HG03066 (cell line): ENCODE measurements at regions not wholly inside any gene's neighbourhood (a gene's known extent, or its start where the extent isn't known, plus 50 kb on each side); places are given as distances from the start of the nearest gene placed in this dataset.

Source experiments
- ATAC-seq: cut with Tn5 transposase; IDR thresholded peaks from one replicate; pipeline ENCODE4 v1.9.1; 2021; ENCODE audit warnings: low read depth; ENCODE audit not compliant: unreplicated experiment

- peak; percentile 40 for ATAC-seq
These were observed 222.9 kb upstream of the JARID2 start for GRCh38 chr6:15023018-15023417.

DNA sequence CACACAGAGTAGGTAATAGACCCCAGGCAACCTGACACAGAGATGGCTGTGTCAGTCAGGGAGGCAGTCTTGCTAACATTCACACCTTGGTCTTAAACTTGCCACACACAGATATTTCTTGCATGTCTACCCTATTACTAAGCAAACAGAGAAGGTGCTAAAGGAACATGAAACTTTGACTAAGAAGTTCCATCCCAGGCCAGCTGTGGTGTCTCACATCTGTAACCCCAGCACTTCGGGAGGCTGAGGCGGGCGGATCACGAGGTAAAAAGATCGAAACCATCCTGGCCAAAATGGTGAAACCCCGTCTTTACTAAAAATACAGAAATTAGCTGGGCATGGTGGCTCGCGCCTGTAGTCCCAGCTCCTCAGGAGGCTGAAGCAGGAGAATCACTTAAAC, 222.4 kb upstream of the JARID2 start:
- ATAC-seq: peak; percentile 93

- no peak for ATAC-seq
These were observed 220.4 kb upstream of the JARID2 start for GRCh38 chr6:15025446-15025845.

- ATAC-seq: no peak
These were observed 219.0 kb upstream of the JARID2 start for GRCh38 chr6:15026832-15027231.

GRCh38 chr6:15027472-15027871, 218.4 kb upstream of the JARID2 start:
- ATAC-seq: no peak

GRCh38 chr6:15032015-15032414, 213.9 kb upstream of the JARID2 start:
- no peak for ATAC-seq

DNA sequence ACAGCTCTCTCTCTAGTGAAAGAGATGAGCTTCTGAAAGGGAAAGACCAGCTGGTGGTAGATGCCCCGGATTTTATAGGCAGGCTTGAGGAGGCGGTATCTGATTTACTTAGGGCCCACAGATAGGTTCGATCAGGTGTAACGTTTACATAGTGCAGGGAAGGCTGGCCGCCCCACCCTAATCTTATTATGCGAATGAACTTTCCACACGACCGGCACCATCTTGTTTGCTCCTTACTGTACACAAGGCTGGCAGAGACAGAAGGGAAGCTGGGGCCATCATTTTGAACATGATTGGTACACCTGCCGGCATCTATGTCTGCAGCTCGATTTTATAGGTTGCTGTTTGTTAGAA, 212.0 kb upstream of the JARID2 start:
- ATAC-seq: no peak

DNA sequence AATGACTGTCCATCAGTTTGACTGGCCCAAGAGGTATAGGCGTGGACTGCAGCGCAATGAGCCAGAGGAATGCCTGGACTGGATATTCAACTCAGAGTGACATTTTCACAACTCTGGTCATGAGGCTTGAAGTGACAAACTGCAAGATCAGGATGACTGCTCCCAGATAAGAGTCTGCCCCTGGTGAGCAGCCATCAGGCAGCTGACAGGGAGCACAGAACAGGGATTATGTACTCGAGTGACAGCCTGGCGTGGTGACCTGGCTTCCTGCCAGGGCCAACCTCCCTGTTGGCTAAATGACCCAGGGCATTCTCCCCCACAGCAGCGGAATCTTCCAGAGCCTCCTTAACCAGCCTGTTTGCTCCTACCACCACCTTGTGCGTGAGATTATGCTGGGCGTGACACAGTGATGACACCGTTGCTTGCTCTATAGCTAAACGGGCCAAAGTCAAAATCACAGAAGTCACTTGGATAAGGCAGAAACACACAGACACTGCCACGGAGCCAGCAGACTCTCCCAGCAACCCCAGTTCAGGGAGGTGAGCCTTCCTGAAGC, 209.1 kb upstream of the JARID2 start:
- no peak for ATAC-seq

GRCh38 chr6:15037253-15037652, 208.6 kb upstream of the JARID2 start:
- no peak for ATAC-seq

GRCh38 chr6:15038013-15038791, 207.7 kb upstream of the JARID2 start:
- ATAC-seq: no peak

DNA sequence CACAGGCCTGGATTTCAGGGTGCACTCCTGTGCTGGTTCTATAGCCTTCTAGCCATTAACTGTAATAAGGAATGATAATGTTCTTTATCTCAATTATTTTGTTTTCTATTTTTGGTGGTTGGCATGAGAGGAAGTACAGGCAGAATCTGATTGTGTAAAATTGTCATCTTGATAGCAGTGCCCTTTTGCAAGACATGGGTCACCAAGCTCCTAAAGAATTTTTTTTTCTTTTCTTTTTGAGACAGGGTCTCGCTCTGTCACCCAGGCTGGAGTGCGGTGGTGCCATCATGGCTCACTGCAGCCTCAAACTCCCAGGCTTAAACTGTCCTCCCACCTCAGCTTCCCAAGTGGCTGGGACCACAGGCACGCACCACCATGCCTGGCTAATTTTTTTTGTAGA, 206.7 kb upstream of the JARID2 start:
- ATAC-seq: no peak

DNA sequence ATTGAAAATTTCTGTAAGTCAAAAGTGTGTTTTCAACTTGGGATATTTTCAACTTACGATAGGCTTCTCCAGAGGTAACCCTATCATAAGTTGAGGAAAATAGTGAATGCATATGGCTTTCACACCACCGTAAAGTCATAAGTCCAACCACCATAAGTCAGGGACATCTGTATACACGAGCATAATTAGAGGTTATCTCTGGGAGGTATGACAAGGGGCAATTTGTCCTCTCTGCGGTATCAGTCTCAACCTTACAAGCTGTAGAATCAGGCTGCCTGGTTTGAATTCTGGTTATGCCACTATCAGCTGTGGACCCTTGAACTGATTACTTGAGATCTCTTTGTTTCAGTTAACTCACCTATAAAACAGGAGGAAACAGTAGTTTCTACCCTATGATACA, 202.9 kb upstream of the JARID2 start:
- no peak for ATAC-seq

DNA sequence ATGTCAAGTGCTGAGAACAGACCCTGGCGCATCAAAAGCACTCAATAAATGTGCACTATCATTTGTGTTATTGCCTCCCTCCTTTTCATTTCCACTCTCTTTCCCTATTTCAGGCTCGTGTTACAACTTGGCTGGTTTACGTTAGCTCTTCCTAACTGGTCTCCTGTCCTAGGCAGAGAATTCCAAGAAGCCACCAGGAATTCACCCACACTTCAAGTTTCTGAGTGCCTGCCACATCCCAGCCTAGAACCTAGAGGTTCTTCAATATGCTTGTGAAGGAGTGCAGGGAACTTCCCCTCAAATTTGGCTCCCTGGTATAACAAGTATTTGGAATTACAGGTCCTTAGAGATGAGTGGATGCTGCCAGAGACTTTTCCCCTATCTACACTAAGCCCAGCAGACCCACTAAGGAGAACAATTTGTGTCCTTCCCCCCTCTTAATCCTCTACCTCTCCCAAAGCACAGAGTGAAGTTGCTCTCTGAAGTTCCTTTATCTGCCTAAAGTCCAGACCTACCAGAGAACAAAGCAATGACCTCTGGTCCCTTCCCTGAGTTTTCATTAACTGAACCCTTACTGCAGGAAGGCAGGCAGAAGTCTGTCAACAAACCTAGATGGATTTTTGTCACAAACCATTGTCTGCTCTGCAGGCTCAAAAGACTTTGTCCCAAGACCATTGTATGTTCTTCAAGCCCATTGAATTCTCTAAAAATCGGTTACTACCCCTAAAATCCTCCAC, 201.6 kb upstream of the JARID2 start:
- ATAC-seq: no peak

- no peak for ATAC-seq
These were observed 200.9 kb upstream of the JARID2 start for GRCh38 chr6:15044948-15045347.

GRCh38 chr6:15046751-15047150, 199.1 kb upstream of the JARID2 start:
- no peak for ATAC-seq

- no peak for ATAC-seq
These were observed 197.5 kb upstream of the JARID2 start for GRCh38 chr6:15048367-15048766.

GRCh38 chr6:15058200-15059061, 187.4 kb upstream of the JARID2 start:
- ATAC-seq: no peak

DNA sequence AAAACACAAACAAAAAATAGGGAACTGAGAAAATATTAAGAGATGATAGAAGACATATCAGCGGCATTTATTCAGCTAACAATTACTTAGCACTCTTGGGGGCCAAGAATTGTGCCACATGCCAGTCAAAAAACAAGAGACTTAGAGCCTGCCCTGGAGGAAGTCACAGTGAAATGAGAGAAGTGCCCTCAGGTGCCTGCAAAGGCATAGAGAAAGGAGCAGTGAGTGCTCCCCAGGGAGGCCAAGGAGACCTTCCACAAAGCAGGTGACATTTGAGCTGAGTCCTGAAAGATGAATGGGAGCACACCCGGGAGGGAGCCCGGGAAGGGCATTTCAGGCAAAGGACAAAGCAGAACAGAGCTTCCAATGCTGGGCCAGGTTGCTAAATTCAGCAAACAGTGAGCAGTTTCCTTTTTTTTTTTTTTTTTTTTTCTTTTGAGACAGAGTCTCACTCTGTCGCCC, 184.7 kb upstream of the JARID2 start:
- no peak for ATAC-seq

- ATAC-seq: no peak
These were observed 183.9 kb upstream of the JARID2 start for GRCh38 chr6:15061908-15062515.

- ATAC-seq: no peak
These were observed 183.2 kb upstream of the JARID2 start for GRCh38 chr6:15062516-15063252.
